Duodenal mucosa (tissue), 2 donors: ENCODE measurements at regions not wholly inside any gene's neighbourhood (a gene's known extent, or its start where the extent isn't known, plus 50 kb on each side); places are given as distances from the start of the nearest gene placed in this dataset.

Experiments
- H3K27ac ChIP-seq: one replicate; pipeline ENCODE4 v1.7.0; 2013; ENCODE audit warnings: low read depth, low read length
- H3K27me3 ChIP-seq, 2 donors: one replicate each; pipeline ENCODE4 v1.7.0; 2013; ENCODE audit warnings: low read length in 2 of 2, control low read depth in 1 of 2; ENCODE audit not compliant: insufficient read depth in 2 of 2, control insufficient read depth in 1 of 2
- H3K36me3 ChIP-seq, 2 donors: one replicate each; pipeline ENCODE4 v1.7.0; 2013; ENCODE audit warnings: low read length in 2 of 2, control low read depth in 1 of 2; ENCODE audit not compliant: insufficient read depth in 2 of 2, control insufficient read depth in 1 of 2
- H3K4me1 ChIP-seq, 2 donors: one replicate each; pipeline ENCODE4 v1.7.0; 2013; ENCODE audit warnings: low read length in 2 of 2, control low read depth in 1 of 2; ENCODE audit not compliant: insufficient read depth in 2 of 2, control insufficient read depth in 1 of 2
- H3K4me3 ChIP-seq, 2 donors: one replicate each; pipeline ENCODE4 v1.7.0; 2013; ENCODE audit warnings: low read length in 2 of 2, low read depth in 1 of 2
- H3K9ac ChIP-seq, 2 donors: one replicate each; pipeline ENCODE4 v1.7.0; 2013; ENCODE audit warnings: low read length in 2 of 2, low read depth in 1 of 2
- H3K9me3 ChIP-seq, 2 donors: one replicate each; pipeline ENCODE4 v1.7.0; 2013; ENCODE audit warnings: low read length in 2 of 2, control low read depth in 1 of 2; ENCODE audit not compliant: control insufficient read depth in 1 of 2

DNA sequence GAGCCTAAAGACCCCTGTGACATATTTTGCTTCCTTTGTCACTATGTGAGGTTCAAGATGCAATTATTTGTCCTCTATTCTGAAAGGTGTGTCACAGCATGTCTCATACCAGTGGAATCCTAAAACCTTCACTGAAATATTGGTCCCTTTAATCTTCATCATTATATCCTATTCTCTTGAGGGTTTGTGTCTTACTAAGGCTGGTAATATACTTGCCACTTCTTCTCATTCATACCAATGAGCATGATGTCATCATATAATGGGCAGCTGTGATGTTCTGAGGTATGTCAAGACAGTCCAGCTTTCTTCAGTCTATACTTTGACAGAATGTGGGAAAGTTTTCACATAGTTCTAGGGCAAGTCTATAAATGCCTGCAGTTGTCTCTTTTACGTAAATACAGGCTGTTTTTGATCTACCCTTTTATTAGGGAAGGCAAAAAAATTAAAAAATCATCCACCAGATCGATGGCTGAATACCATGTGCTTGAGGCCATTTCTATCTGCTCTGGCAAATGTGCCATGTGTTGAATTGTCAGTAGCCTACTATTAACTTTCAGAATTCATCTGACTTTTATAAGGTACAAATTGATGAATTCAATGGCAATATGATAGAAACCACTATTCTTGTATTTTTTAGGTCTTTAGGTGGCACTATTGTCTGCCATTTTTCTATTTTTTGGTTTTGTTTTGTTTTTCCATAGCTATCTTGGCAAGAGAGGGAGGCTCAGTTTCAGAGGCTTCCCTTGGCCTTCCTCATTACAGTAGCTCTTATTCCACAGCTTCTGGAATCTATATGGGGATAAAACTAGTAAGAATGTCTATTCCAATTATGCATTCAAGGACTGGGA lies 209.0 kb downstream of the PPARGC1A start:
- no peaks in the 10 kb centered on the region for H3K36me3 ChIP-seq
- no peak overlapping the region for H3K4me3 ChIP-seq
- no peaks in the 10 kb centered on the region for H3K4me1 ChIP-seq
- no peak overlapping the region for H3K9ac ChIP-seq
- no peaks in the 10 kb centered on the region for H3K27me3 ChIP-seq
- H3K27ac ChIP-seq, result no peak overlapping the region
- no peaks in the 10 kb centered on the region for H3K9me3 ChIP-seq

DNA sequence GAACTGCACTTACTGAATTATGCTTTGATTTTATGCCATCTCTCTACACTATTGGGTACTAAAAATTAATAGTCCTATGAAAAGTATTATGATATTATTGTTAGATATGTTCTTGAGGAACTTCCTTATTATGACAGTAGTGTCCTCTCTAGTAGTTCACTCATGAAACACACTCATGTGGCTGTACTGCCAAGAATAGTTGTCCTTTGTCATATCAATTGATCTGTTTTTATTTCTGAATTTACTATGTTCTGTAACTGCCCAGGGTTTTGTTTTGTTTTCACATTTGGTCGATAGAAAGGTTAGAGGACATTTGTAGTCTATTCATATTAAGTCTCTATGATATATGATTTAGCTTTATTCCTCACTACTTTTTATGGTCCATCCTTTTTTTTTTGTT lies 215.2 kb downstream of the PPARGC1A start:
- no peaks in the 10 kb centered on the region for H3K9me3 ChIP-seq
- H3K36me3 ChIP-seq, result no peaks in the 10 kb centered on the region
- no peaks in the 10 kb centered on the region for H3K4me1 ChIP-seq
- no peak overlapping the region for H3K4me3 ChIP-seq
- no peaks in the 10 kb centered on the region for H3K27me3 ChIP-seq
- no peak overlapping the region for H3K9ac ChIP-seq
- no peak overlapping the region for H3K27ac ChIP-seq

DNA sequence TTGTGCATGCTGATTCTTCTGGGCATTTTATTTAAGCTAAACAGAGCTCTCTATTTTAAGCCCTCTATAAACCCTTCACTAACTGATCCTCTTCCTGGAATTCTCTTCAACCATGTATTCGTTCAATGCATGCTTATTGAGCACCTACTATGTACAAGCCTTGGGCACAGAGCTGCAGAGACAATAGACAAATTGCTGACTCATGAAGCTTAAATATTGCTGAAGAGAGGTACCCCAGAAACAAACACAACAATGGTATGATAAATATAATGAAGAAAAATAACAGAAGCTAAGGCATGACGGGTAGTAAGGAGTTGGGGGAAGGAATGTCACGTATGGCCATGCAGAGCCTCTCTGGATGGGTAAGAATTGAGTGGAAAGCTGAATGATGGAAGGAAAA lies 222.2 kb downstream of the PPARGC1A start:
- Histone ChIP-seq H3K36me3 (no peaks in the 10 kb centered on the region), H3K27me3 (no peaks in the 10 kb centered on the region), H3K27ac (no peak overlapping the region), H3K9ac (no peak overlapping the region), H3K4me3 (no peak overlapping the region), H3K9me3 (no peaks in the 10 kb centered on the region), H3K4me1 (no peaks in the 10 kb centered on the region)

DNA sequence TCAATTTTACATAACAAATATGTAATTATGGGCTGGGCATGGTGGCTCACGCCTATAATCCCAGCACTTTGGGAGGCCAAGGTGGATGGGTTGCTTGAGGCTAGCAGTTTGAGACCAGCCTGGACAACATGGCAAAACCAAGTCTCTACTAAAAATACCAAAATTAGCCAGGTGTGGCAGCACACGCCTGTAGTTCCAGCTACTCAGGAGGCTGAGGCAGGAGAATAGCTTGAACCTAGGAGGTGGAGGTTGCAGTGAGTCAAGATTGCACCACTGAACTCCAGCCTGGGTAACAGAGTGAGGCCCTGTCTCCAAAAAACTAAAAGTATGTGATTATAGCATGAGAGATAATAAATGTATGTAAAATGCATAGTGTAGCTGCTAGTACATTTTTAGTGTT lies 229.0 kb downstream of the PPARGC1A start:
- H3K27ac ChIP-seq, result no peak overlapping the region
- H3K27me3 ChIP-seq, result no peaks in the 10 kb centered on the region
- no peaks in the 10 kb centered on the region for H3K4me1 ChIP-seq
- H3K36me3 ChIP-seq, result no peaks in the 10 kb centered on the region
- no peak overlapping the region for H3K4me3 ChIP-seq
- no peak overlapping the region for H3K9ac ChIP-seq
- H3K9me3 ChIP-seq, result no peaks in the 10 kb centered on the region

DNA sequence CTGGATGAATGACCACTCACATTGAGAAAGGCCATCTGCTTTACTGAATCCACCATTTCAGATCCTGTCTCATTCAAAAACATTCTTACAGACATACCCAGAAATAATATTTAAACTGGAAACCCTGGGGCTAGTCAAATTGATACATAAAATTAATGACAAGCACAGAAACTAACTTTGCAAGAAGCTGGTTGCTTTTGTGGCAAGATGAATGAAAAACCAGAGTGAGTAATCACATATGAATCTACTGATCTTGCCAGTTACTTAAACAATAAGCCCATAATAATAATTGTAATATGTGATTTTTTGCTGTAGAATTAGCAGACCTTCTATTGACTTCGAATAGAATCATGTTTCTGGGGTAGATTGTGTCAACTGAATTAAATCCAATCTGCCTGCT lies 235.1 kb downstream of the PPARGC1A start:
- Histone ChIP-seq H3K9ac (no peak overlapping the region), H3K4me1 (no peaks in the 10 kb centered on the region), H3K27ac (no peak overlapping the region), H3K4me3 (no peak overlapping the region), H3K9me3 (no peaks in the 10 kb centered on the region), H3K27me3 (no peaks in the 10 kb centered on the region), H3K36me3 (no peaks in the 10 kb centered on the region)

DNA sequence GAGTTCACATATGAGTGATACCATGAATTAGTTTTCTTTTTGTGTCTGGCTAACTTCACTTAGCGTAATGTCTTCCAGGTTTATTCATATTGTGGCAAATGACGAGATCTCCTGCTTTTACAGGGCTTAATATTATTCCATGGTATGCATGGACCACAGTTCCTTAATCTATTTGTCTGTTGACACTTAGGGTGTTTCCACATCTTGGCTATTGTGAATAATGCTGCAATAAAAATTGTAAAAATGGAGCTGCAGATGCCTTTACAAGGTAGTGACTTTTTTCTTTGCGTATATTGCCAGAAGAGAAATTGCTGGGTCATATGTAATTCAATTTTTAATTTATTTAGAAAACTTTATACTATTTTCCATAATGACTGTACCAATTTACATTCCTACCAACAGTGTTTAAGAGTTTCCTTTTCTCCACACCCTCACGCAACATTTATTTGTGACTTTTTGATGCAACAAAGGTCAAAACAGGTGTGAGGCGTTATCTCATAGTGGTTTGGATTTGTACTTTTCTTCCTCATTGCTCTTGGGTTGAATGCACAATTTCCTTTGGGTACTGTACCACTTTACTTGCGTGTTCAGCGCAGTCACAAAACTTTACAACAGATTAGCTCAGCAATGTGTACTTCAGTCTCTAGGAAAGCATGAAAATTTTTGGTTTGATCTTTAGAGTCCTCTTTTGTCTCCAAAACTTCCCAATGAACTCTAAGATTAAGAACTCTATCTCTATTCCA lies 240.8 kb downstream of the PPARGC1A start:
- H3K4me3 ChIP-seq, result no peak overlapping the region
- no peaks in the 10 kb centered on the region for H3K4me1 ChIP-seq

DNA sequence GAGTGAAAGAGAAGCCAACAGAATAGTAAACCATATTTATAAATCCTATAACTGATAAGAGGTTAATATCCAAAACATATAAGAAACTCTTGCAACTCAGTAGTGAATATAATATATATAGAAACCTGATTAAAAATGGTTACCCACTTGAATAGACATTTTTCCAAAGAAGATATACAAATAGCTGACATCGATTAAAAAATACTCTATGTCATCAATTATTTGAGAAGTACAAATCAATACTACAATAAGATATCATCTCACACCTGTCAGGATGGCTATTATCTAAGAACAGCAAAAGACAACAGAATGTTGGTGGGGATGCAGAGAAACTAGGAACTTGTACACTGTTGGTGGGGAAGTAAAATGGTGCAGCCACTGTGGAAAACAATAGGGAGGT lies 254.4 kb downstream of the PPARGC1A start:
- no peaks in the 10 kb centered on the region for H3K4me1 ChIP-seq

More for the DNA sequence above, 240.8 kb downstream of the PPARGC1A start:
- H3K36me3 ChIP-seq, result no peaks in the 10 kb centered on the region
- no peak overlapping the region for H3K9ac ChIP-seq
- no peak overlapping the region for H3K27ac ChIP-seq
- H3K27me3 ChIP-seq, result no peaks in the 10 kb centered on the region
- H3K9me3 ChIP-seq, result no peaks in the 10 kb centered on the region

DNA sequence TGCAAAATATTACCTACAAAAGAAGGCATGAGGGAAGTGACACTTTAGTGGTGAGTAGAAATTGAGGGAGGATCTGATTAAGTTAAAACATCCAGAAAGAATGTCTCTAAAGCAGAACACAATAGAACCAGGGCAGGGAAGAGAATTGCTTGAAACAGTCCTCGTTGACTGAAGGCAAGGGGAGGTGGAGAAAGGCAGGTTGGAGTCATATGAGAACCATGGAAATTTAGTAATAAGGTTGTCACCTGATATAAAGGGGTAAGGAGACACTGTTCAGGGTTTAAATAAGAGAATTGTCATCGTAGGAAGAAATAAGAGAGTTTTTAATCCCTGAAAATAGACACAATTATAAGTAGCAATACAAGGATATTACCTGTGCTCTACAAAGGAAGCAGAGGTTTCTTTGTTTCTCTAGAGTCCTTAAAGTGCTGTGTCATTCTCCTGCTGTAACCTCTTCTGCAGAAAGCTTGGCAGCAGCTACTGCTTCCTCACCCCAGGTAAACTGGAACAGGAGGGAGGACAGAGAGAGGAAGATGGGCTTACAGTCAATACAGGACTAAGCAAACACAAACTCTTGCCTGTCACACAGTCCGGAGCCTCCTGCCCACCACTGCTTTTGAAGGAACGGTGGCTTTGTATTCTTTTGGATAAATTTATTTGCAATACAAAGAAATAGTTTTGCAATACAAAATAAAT lies 258.4 kb downstream of the PPARGC1A start:
- no peaks in the 10 kb centered on the region for H3K36me3 ChIP-seq
- H3K27me3 ChIP-seq, result no peaks in the 10 kb centered on the region
- no peaks in the 10 kb centered on the region for H3K9me3 ChIP-seq
- H3K4me3 ChIP-seq, result no peak overlapping the region
- H3K4me1 ChIP-seq, result no peaks in the 10 kb centered on the region
- no peak overlapping the region for H3K27ac ChIP-seq
- no peak overlapping the region for H3K9ac ChIP-seq

More for the DNA sequence above, 254.4 kb downstream of the PPARGC1A start:
- no peaks in the 10 kb centered on the region for H3K9me3 ChIP-seq
- no peak overlapping the region for H3K9ac ChIP-seq
- no peaks in the 10 kb centered on the region for H3K36me3 ChIP-seq
- H3K4me3 ChIP-seq, result no peak overlapping the region
- H3K27me3 ChIP-seq, result no peaks in the 10 kb centered on the region
- no peak overlapping the region for H3K27ac ChIP-seq

DNA sequence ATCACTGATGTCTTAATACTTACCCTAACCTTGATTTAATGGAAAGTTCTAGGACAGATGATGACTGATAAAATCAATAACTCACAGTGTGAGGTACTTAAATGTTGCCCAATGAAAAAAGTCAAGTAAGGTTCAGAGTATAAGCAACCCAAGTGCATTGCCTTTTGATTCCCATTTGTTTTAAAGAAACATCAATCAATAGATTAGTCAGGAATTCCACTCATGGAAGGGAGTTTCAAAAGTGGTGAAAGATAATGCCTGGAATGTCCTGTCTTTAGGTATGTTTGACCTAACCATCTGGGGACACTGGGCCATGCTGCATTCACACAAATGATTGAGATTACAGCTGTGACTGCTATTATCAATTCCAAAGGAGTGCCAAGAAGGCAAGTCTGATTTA lies 259.7 kb downstream of the PPARGC1A start:
- Histone ChIP-seq H3K27me3 (no peaks in the 10 kb centered on the region), H3K4me1 (no peaks in the 10 kb centered on the region), H3K9me3 (no peaks in the 10 kb centered on the region), H3K9ac (no peak overlapping the region), H3K27ac (no peak overlapping the region), H3K36me3 (no peaks in the 10 kb centered on the region), H3K4me3 (no peak overlapping the region)

DNA sequence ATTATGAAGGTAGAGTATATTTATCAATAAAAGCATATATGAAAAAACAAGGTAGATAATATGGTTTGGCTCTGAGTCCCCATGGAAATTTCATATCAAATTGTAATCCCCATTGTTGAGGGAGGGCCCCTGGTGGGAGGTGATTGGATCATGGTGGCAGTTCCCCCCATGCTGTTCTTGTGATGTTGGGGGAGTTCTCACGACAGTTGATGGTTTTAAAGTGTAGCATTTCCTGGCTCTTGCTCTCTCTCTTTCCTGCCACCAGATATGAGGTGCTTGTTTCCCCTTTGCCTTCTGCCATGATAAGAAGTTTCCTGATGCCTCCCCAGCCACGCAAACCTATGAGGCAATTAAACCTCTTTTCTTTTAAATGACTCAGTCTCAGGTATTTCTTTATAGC lies 260.4 kb downstream of the PPARGC1A start:
- Histone ChIP-seq H3K27me3 (no peaks in the 10 kb centered on the region), H3K9ac (no peak overlapping the region), H3K36me3 (no peaks in the 10 kb centered on the region), H3K4me1 (no peaks in the 10 kb centered on the region), H3K4me3 (no peak overlapping the region), H3K27ac (no peak overlapping the region), H3K9me3 (no peaks in the 10 kb centered on the region)
